GM12865 (cell line): ENCODE measurements at regions not wholly inside any gene's neighbourhood (a gene's known extent, or its start where the extent isn't known, plus 50 kb on each side); places are given as distances from the start of the nearest gene placed in this dataset.
"Not testable (repeated sequence)": the region's sequence is repeated elsewhere in the genome, so short reads cannot be mapped to it uniquely, and the experiment has no call there.

ENCODE experiments used
- DNase-seq: peaks from one replicate; pipeline ENCODE4 v3.0.0; 2010; ENCODE audit warnings: low read depth
- H3K4me3 ChIP-seq: 2 replicates; pipeline ENCODE4 v1.5.1; 2011; ENCODE audit warnings: mild to moderate bottlenecking, low read depth, low read length, control low read depth
- TF ChIP-seq, protein P1 (sequence below): IDR thresholded peaks from 2 replicates; pipeline ENCODE4 v1.5.1; 2011; ENCODE audit warnings: low read length, control low read depth, low read depth, inconsistent platforms; ENCODE audit not compliant: insufficient read depth; ENCODE audit errors: missing control alignments

DNA sequence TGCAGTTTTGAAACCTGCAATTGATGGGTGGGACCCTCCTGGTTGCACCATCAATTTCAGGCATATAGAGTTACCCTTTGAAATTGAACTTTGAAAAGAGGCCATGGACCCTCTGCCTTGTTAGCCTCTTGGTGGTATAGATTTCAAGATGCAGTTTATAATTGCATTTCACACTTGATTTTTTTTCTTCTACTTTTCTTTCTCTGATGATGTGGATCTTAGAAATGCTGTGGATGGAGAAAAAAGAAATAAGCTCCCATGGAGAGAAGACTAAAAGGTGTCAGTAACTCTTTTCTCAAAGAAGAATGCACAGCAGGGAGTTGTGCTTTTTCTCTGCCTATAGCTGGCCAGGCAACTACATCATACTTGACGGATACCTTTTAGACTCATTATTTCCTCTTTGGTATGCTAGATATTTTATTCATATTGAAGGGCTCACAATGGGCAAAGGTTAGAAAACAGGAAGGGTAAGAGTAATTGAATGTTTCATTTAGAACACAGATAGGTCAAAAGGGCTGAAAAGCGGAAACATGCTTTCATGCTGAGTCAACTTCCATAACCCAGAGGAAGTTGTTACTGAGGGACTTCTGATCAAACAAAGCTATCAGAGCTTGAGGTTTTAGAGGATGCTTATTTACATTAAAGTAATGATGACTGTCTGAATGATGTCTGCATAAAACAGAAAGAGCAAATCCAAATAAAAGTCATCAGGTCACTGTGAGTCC lies 773.2 kb upstream of the LRRN3 start:
- DNase-seq = no peak
- TF ChIP-seq, protein P1, sequence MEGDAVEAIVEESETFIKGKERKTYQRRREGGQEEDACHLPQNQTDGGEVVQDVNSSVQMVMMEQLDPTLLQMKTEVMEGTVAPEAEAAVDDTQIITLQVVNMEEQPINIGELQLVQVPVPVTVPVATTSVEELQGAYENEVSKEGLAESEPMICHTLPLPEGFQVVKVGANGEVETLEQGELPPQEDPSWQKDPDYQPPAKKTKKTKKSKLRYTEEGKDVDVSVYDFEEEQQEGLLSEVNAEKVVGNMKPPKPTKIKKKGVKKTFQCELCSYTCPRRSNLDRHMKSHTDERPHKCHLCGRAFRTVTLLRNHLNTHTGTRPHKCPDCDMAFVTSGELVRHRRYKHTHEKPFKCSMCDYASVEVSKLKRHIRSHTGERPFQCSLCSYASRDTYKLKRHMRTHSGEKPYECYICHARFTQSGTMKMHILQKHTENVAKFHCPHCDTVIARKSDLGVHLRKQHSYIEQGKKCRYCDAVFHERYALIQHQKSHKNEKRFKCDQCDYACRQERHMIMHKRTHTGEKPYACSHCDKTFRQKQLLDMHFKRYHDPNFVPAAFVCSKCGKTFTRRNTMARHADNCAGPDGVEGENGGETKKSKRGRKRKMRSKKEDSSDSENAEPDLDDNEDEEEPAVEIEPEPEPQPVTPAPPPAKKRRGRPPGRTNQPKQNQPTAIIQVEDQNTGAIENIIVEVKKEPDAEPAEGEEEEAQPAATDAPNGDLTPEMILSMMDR = no peak
- H3K4me3 ChIP-seq = no peak overlapping the region

DNA sequence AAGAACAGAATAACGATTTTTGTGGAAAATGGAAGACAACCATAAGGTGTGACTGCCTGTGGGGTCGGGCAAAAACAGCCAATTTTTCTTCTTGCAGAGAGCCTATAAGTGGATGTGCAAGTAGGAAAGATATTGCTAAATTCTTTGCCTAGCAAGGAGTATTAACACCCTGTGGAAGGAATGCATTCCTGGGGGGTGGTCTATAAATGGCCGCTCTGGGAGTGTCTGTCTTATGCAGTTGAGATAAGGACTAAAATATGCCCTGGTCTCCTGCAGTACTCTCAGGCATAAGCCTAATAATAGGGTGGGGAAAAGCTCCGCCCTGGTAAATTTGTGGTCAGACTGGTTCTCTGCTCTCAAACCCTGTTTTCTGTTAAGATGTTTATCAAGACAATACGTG lies 770.6 kb upstream of the LRRN3 start:
- not testable (repeated sequence) for H3K4me3 ChIP-seq, DNase-seq

DNA sequence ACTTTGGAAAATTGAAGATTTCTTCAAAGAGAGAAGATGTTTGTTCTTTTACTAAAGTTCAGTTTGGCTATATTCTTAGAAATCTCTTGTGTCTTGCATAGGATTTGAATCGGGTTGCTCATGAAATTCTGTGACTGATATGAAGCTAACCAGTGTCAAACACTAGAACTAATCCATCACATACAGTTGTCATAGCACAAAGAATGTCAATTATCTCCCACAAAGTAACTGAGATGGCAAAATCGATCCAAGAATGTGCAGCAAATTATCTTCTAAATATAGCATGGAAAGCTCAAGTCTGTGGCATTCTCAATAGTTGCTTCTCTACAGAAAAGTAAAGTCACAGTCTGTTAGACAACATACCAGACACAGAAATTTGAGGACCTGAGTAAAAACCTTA lies 768.1 kb upstream of the LRRN3 start:
- H3K4me3 ChIP-seq = no peak overlapping the region
- DNase-seq = no peak
- TF ChIP-seq, protein P1 = no peak

DNA sequence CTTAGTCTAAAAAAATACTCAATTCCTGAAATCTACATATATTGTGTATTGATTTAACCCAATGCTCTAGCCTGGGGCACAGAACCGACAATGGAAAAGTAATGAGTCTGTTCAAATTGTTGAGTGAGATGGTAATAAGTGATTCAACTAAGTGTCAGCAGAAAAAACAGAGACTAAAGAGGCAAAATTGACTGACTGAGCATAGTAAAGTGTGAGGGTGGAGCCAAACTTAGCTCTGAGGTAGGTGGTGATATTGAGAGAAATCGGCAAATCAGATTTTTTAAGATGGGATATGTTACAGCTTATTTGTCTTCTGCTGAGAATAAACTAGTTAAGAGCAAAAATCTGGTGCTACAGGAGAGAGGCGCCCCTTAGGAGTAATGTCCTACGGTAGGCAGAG lies 764.0 kb upstream of the LRRN3 start:
- TF ChIP-seq, protein P1 = no peak
- no peak overlapping the region for H3K4me3 ChIP-seq
- no peak for DNase-seq

DNA sequence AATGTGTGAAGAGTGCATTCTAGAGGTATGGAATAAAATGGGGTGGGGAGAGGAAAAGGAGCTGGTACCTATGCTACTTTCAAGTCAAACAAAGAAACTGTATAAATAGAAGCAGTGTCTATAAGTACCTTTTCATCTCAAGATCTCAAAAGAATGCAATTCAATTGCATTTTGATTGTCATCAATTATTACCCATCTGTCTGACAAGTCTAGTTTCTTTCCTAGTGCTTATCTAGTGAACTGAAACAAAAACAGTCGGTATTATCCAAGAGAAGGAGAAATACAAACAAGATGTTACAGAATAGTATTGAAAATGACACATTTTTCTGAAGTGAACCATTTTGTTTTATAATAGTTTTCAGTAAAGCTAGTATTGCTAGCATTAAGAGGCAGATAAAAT lies 754.5 kb upstream of the LRRN3 start:
- no peak overlapping the region for H3K4me3 ChIP-seq
- DNase-seq = no peak
- TF ChIP-seq, protein P1 = no peak

DNA sequence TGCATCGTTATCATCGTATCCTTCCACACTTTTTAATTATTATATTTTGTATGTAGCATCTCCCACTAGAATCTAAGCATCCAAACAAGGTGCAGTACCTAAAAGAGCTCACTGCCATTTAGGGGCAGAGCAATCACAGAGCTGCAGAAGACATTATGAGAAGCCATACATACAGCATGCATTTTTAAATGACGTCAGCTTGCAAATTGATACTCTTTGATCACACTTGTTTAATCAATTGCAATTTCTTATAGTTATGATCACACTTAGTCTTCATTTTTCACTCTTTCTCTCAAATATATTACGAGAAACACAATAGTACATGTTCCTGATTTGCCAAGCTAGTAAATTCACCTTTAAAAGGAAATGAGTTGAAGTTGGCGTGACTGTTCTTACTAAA lies 753.3 kb upstream of the LRRN3 start:
- TF ChIP-seq, protein P1 = no peak
- no peak overlapping the region for H3K4me3 ChIP-seq
- DNase-seq = no peak

DNA sequence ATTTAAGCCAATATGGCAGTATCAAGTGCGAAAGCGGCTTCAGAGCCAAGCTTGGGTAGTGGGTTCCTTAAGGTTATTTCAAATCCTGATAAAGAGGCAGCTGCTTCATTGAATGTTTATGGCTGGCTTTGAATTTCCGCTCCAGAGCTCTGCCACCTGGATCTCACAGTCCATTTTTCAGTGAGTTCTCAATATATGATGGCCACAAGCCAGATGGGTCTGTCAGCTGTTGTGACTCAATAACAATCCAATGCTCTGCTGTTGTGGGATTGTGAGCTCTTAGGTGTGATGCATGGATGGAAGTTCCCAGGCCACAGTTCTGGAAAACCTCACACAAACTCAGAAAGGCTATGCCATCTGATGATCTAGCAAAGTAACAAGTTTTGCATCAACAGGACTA lies 743.8 kb upstream of the LRRN3 start:
- DNase-seq = no peak
- no peak overlapping the region for H3K4me3 ChIP-seq
- TF ChIP-seq, protein P1 = no peak
